GM12892 (cell line): ENCODE measurements at regions not wholly inside any gene's neighbourhood (a gene's known extent, or its start where the extent isn't known, plus 50 kb on each side); places are given as distances from the start of the nearest gene placed in this dataset.

ENCODE experiments used
- POLR2A ChIP-seq: IDR thresholded peaks from 2 replicates; pipeline ENCODE4 v1.6.1; 2011; ENCODE audit warnings: low read depth, low read length, control low read depth
- TAF1 ChIP-seq: IDR thresholded peaks from 2 replicates; pipeline ENCODE4 v1.6.1; 2011; ENCODE audit warnings: low read depth, mild to moderate bottlenecking, control low read depth, low read length, borderline replicate concordance

DNA sequence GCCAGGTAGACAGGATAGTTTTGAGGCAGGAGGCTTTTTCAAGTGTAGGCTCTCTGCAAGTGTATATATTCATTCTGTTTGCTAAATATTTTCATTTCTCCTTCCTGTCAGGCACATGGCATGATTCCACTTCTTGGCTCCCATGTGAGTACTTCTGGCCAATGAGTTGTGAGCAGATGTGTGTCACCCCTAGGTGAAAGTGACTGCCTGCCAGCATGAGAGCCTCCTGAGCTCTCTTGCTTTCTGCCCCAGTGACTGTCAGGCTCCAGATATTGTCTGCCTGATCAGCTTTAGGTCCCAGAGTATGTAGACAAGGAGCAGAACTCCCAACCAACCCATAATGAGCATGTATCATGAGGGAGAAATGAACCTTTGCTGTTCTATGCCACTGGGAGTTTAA lies 257.6 kb upstream of the NPY start:
- TF ChIP-seq TAF1: no peak
- no peak for TF ChIP-seq POLR2A
